DND-41 (cell line): ENCODE measurements at regions not wholly inside any gene's neighbourhood (a gene's known extent, or its start where the extent isn't known, plus 50 kb on each side); places are given as distances from the start of the nearest gene placed in this dataset.

Source experiments
- ATAC-seq: fragments of 200-7000 bp; cut with Tn5 transposase; 3 replicates; pipeline ENCODE4 v1.9.1; 2021; ENCODE audit warnings: low read depth; ENCODE audit not compliant: insufficient read depth
- DNase-seq: peaks from one replicate; pipeline ENCODE4 v3.0.0-alpha.2; 2020
- H2AFZ ChIP-seq: 2 replicates; pipeline ENCODE4 v1.6.0; 2012; ENCODE audit warnings: low read depth, low read length
- H3K27ac ChIP-seq: 2 replicates; pipeline ENCODE4 v1.5.1; 2012; ENCODE audit warnings: low read length, inconsistent platforms
- H3K27me3 ChIP-seq: fragments of 200-600 bp; sonication (generic); 2 replicates; pipeline ENCODE4 v1.6.0; 2012; ENCODE audit warnings: low read length, mild to moderate bottlenecking, inconsistent platforms; ENCODE audit not compliant: insufficient read depth, poor library complexity
- H3K36me3 ChIP-seq: 2 replicates; pipeline ENCODE4 v1.5.1; 2012; ENCODE audit warnings: low read length, inconsistent platforms; ENCODE audit not compliant: insufficient read depth
- H3K4me1 ChIP-seq: 2 replicates; pipeline ENCODE4 v1.5.1; 2012; ENCODE audit warnings: mild to moderate bottlenecking, low read length; ENCODE audit not compliant: insufficient read depth
- H3K4me2 ChIP-seq: 2 replicates; pipeline ENCODE4 v1.6.0; 2012; ENCODE audit warnings: mild to moderate bottlenecking, moderate library complexity, low read length, inconsistent platforms; ENCODE audit not compliant: insufficient read depth
- H3K4me3 ChIP-seq, 2 experiments: fragments of 200-600 bp in 1 of 2; shearing (Covaris generic) in 1 of 2; 2 replicates each; pipeline ENCODE4 v1.5.1; 2012 to 2016; ENCODE audit warnings: inconsistent platforms in 2 of 2, low read length in 2 of 2, mild to moderate bottlenecking in 2 of 2, low read depth in 1 of 2, moderate library complexity in 1 of 2
- H3K79me2 ChIP-seq: 2 replicates; pipeline ENCODE4 v1.6.0; 2012; ENCODE audit warnings: low read length, inconsistent platforms; ENCODE audit not compliant: insufficient read depth
- H3K9ac ChIP-seq: 2 replicates; pipeline ENCODE4 v1.6.0; 2012; ENCODE audit warnings: low read depth, mild to moderate bottlenecking, inconsistent platforms, low read length, moderate library complexity
- H3K9me3 ChIP-seq: 2 replicates; pipeline ENCODE4 v1.5.1; 2012; ENCODE audit warnings: low read length, moderate library complexity, mild to moderate bottlenecking, inconsistent platforms; ENCODE audit not compliant: insufficient read depth, severe bottlenecking
- H4K20me1 ChIP-seq: 2 replicates; pipeline ENCODE4 v1.6.0; 2012; ENCODE audit warnings: low read length; ENCODE audit not compliant: insufficient read depth
- CTCF ChIP-seq: IDR thresholded peaks from 2 replicates; pipeline ENCODE4 v1.5.1; 2012; ENCODE audit warnings: borderline replicate concordance, low read length, moderate library complexity, mild to moderate bottlenecking; ENCODE audit not compliant: poor library complexity, severe bottlenecking; ENCODE audit errors: extremely low read depth
- EZH2 ChIP-seq: IDR thresholded peaks from 3 replicates; pipeline ENCODE4 v1.6.1; 2012; ENCODE audit warnings: borderline replicate concordance, low read depth, mild to moderate bottlenecking, moderate library complexity, low read length, inconsistent platforms; ENCODE audit not compliant: severe bottlenecking

GRCh38 chr11:90722552-90723190 is 499.8 kb upstream of the CHORDC1 start:
- Histone ChIP-seq H2AFZ (no peak overlapping the region), H4K20me1 (no peaks in the 10 kb centered on the region), H3K9me3 (no peaks in the 10 kb centered on the region), H3K27ac (no peak overlapping the region), H3K4me3 (no peak overlapping the region), H3K79me2 (no peaks in the 10 kb centered on the region), H3K4me2 (no peak overlapping the region), H3K36me3 (no peaks in the 10 kb centered on the region), H3K27me3 (no peaks in the 10 kb centered on the region), H3K9ac (no peak overlapping the region), H3K4me1 (no peaks in the 10 kb centered on the region)
- ATAC-seq, result no peak
- no peak for DNase-seq
- TF ChIP-seq EZH2 (no peak), CTCF (no peak)

DNA sequence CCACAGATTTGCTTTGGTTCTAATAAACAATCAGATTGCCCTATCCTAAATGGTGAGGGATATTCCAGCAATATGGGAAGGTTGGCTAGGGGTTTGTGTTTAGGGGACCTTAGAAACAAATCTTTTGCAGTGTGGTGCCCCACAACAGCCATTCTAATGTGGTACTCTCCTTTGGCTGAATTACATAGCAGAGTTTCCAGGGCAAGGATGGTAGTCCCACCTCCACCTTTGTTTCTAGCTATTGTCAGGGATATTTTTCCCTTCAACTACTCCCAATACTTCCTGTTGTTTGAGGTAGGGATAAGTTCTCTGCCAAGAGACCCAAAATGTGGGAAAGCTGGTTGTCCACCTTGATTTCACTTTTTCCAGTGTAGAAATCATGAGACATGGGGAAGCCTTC is 494.7 kb upstream of the CHORDC1 start:
- DNase-seq (no peak), ATAC-seq (no peak)
- Histone ChIP-seq H3K79me2 (no peaks in the 10 kb centered on the region), H3K27ac (no peak overlapping the region), H3K9me3 (peaks cover 7% of the 10 kb centered on the region), H3K4me1 (no peaks in the 10 kb centered on the region), H4K20me1 (no peaks in the 10 kb centered on the region), H2AFZ (no peak overlapping the region), H3K4me3 (no peak overlapping the region), H3K4me2 (no peak overlapping the region), H3K9ac (no peak overlapping the region), H3K27me3 (no peaks in the 10 kb centered on the region), H3K36me3 (no peaks in the 10 kb centered on the region)
- TF ChIP-seq CTCF, result no peak
- TF ChIP-seq EZH2, result no peak

DNA sequence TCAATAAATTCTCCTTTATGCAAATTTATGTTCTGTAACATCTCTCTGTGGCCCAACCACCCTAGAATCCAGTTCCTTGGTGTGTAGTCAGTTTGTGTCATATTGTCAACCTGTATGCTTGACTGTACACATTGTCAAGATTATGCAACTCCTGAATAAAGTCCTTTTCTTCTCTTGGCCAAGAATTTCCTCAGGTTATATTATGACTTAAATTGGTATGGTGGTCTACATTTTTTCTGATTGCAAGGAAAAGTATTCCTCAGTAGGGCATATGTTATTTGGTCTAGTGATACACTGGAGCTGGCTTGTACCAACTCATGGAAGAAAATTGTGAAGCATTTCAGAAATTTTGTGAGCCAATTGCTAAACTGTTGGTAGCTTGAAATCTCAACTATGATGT is 482.8 kb upstream of the CHORDC1 start:
- Histone ChIP-seq H3K4me1 (no peaks in the 10 kb centered on the region), H3K4me2 (no peak overlapping the region), H3K9me3 (no peaks in the 10 kb centered on the region), H3K36me3 (no peaks in the 10 kb centered on the region), H2AFZ (no peak overlapping the region), H3K79me2 (no peaks in the 10 kb centered on the region), H3K27ac (no peak overlapping the region), H3K9ac (no peak overlapping the region), H3K4me3 (no peak overlapping the region), H4K20me1 (no peaks in the 10 kb centered on the region), H3K27me3 (no peaks in the 10 kb centered on the region)
- ATAC-seq (no peak), DNase-seq (no peak)
- TF ChIP-seq CTCF (no peak), EZH2 (no peak)

DNA sequence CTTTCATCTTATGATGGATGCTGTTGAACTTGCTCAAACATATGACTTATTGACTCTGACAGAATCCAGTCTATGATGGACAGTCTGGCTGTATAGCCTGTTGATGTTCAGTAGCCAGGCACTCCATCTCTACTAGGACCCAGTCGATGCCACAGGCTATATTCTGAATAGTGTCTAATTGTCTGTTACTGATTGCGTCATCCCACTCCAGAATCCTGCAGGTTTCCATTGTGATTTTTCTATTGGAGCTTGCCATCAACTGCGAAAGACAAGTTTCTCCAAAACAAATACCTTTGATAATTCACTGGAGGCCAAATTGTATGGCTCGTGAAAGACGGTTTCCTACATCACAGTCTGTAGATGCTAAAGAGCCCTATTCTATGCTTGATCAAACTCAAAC is 481.7 kb upstream of the CHORDC1 start:
- Histone ChIP-seq H3K9me3 (no peaks in the 10 kb centered on the region), H3K4me1 (no peaks in the 10 kb centered on the region), H2AFZ (no peak overlapping the region), H3K4me2 (no peak overlapping the region), H3K36me3 (no peaks in the 10 kb centered on the region), H3K4me3 (no peak overlapping the region), H3K27ac (no peak overlapping the region), H3K27me3 (no peaks in the 10 kb centered on the region), H3K9ac (no peak overlapping the region), H4K20me1 (no peaks in the 10 kb centered on the region), H3K79me2 (no peaks in the 10 kb centered on the region)
- DNase-seq, result no peak
- no peak for ATAC-seq
- TF ChIP-seq CTCF (no peak), EZH2 (no peak)
